Fibroblast of lung (primary cell): ENCODE measurements at regions not wholly inside any gene's neighbourhood (a gene's known extent, or its start where the extent isn't known, plus 50 kb on each side); places are given as distances from the start of the nearest gene placed in this dataset.

Experiments
- EZH2 ChIP-seq: IDR thresholded peaks from 2 replicates; pipeline ENCODE4 v1.5.1; 2012; ENCODE audit warnings: low read length, control low read depth, mild to moderate bottlenecking; ENCODE audit errors: missing control alignments
- TF ChIP-seq, protein P1 (sequence below), 2 donors: IDR thresholded peaks in 1 of 2; conservative IDR thresholded peaks in 1 of 2; 1 replicate in 1 of 2; 2 replicates in 1 of 2; pipeline ENCODE4 v1.5.1; 2011 to 2012; ENCODE audit warnings: low read length in 2 of 2, control low read depth in 1 of 2, inconsistent platforms in 1 of 2, low read depth in 1 of 2, mild to moderate bottlenecking in 1 of 2

DNA sequence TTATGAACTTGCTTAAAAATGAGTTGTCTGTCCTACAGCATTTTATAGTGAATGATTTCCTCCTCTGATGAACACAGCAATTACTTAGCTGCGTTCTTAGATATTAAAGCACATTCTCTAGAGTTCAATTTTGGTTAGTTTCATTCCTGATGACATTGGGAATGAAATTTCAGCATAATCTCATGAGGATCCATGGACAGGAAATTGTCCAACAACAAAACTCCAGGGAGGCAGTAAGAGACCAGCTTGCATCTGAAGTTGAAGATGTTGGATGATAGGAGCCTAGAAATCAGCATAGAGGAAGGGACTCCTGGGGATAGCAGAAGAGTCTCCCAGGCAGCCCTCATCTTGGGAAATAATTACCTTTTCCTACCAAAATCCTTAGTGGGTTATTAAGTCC, 128.7 kb upstream of the RAP1B start:
- TF ChIP-seq, protein P1, sequence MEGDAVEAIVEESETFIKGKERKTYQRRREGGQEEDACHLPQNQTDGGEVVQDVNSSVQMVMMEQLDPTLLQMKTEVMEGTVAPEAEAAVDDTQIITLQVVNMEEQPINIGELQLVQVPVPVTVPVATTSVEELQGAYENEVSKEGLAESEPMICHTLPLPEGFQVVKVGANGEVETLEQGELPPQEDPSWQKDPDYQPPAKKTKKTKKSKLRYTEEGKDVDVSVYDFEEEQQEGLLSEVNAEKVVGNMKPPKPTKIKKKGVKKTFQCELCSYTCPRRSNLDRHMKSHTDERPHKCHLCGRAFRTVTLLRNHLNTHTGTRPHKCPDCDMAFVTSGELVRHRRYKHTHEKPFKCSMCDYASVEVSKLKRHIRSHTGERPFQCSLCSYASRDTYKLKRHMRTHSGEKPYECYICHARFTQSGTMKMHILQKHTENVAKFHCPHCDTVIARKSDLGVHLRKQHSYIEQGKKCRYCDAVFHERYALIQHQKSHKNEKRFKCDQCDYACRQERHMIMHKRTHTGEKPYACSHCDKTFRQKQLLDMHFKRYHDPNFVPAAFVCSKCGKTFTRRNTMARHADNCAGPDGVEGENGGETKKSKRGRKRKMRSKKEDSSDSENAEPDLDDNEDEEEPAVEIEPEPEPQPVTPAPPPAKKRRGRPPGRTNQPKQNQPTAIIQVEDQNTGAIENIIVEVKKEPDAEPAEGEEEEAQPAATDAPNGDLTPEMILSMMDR (conservative IDR thresholded peaks at IDR 0.05 in 1 of 2, IDR thresholded peaks at IDR 0.05 in 1 of 2; ENCODE audit: low read depth in 1 of 2, low read length in 2 of 2) = no peak
- TF ChIP-seq EZH2 = no peak
